ENCODE measurements at regions not wholly inside any gene's neighbourhood (a gene's known extent, or its start where the extent isn't known, plus 50 kb on each side); places are given as distances from the start of the nearest gene placed in this dataset.

GRCh38 chrX:10393899-10394298 lies 226.5 kb downstream of the MID1 start:
- DNase-seq, result no peak

GRCh38 chrX:10395179-10395578 lies 225.2 kb downstream of the MID1 start:
- DNase-seq, result no peak

All from retina (tissue), 1 donor.